Bronchial epithelial cell (primary cell): ENCODE measurements at regions not wholly inside any gene's neighbourhood (a gene's known extent, or its start where the extent isn't known, plus 50 kb on each side); places are given as distances from the start of the nearest gene placed in this dataset.
"Not testable (repeated sequence)": the region's sequence is repeated elsewhere in the genome, so short reads cannot be mapped to it uniquely, and the experiment has no call there.

ENCODE experiments used
- DNase-seq: peaks from one replicate; pipeline ENCODE4 v3.0.0-alpha.2; 2010; ENCODE audit warnings: low read depth
- FAIRE-seq: peaks from 2 replicates; lab custom pipeline; 2011; peaks lifted over from hg19 to GRCh38; lab: Jason Lieb, UNC
- H3K27me3 ChIP-seq: 2 replicates; pipeline ENCODE4 v1.5.1; 2011; ENCODE audit warnings: low read length; ENCODE audit not compliant: control insufficient read depth, insufficient read depth
- H3K36me3 ChIP-seq: 2 replicates; pipeline ENCODE4 v1.5.1; 2011; ENCODE audit warnings: low read length; ENCODE audit not compliant: control insufficient read depth, insufficient read depth
- H3K4me3 ChIP-seq: 2 replicates; pipeline ENCODE4 v1.5.1; 2011; ENCODE audit warnings: mild to moderate bottlenecking, low read depth, low read length, control low read depth
- TF ChIP-seq, protein P1 (sequence below): IDR thresholded peaks from 2 replicates; pipeline ENCODE4 v1.5.1; 2011; ENCODE audit warnings: mild to moderate bottlenecking, moderate library complexity, low read length, control low read depth, inconsistent platforms; ENCODE audit not compliant: insufficient read depth, severe bottlenecking

- Histone ChIP-seq H3K36me3 (no peaks in the 10 kb centered on the region), H3K4me3 (no peak overlapping the region), H3K27me3 (no peaks in the 10 kb centered on the region)
- FAIRE-seq (no peak), DNase-seq (peak; percentile 20)
- TF ChIP-seq, protein P1, sequence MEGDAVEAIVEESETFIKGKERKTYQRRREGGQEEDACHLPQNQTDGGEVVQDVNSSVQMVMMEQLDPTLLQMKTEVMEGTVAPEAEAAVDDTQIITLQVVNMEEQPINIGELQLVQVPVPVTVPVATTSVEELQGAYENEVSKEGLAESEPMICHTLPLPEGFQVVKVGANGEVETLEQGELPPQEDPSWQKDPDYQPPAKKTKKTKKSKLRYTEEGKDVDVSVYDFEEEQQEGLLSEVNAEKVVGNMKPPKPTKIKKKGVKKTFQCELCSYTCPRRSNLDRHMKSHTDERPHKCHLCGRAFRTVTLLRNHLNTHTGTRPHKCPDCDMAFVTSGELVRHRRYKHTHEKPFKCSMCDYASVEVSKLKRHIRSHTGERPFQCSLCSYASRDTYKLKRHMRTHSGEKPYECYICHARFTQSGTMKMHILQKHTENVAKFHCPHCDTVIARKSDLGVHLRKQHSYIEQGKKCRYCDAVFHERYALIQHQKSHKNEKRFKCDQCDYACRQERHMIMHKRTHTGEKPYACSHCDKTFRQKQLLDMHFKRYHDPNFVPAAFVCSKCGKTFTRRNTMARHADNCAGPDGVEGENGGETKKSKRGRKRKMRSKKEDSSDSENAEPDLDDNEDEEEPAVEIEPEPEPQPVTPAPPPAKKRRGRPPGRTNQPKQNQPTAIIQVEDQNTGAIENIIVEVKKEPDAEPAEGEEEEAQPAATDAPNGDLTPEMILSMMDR, result no peak
Measured at GRCh38 chr20:29878281-29878741, 1379.2 kb upstream of the DEFB115 start.

DNA sequence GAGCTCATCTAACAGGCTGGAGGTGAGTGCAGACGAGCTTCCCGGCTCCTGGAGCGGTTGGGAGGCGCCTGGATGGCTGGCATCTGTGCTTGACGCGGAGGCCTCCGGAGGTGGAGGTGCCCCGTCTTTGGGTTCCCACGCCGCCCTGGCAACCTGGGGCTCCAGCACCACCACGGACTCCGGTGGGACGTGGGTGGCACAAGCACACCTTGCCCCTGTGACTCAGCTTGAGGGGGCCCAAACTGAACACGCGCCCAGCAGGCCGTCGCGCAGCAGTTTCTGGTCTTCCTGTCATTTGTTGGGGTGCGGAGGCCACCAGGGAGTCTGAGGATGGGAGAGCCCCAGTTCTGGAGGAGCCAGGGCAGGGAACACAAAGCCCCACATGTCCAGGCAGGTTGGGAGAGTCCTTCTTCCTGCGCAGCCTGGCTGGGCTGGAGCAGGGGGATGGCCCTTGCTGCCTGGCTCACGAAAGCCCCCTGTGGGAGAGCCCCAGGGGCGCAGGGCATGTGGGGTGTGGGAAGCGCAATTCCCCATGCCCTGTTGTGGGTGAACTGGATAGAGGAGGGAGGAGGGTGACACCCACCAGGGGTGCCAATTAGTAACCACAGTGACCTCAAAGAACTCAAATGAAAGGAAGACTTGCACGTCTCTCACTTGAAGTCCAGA lies 1378.6 kb upstream of the DEFB115 start:
- Histone ChIP-seq H3K36me3 (no peaks in the 10 kb centered on the region), H3K27me3 (no peaks in the 10 kb centered on the region), H3K4me3 (no peak overlapping the region)
- FAIRE-seq (no peak), DNase-seq (no peak)
- TF ChIP-seq, protein P1, result no peak

DNA sequence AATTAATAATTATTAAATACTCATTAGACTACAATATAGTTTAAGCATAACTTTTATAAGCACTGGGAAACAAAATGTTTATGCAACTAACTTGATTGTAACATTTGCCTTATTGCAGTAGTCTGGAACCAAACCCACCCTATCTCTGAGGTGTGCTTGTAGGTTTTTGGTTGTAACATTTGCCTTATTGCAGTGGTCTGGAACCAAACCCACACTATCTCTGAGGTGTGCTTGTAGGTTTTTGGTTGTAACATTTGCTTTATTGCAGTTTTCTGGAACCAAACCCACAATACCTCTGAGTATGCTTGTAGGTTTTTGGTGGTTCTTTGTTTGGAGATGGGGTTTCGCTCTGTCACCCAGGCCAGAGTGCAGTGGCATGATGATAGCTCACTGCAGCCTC lies 1376.4 kb upstream of the DEFB115 start:
- not testable (repeated sequence) for FAIRE-seq, H3K27me3 ChIP-seq, H3K4me3 ChIP-seq, H3K36me3 ChIP-seq
- peak; percentile 23 for DNase-seq

- H3K27me3 ChIP-seq, H3K36me3 ChIP-seq, H3K4me3 ChIP-seq, DNase-seq, FAIRE-seq: not testable (repeated sequence)
Measured at GRCh38 chr20:29883514-29884219, 1373.8 kb upstream of the DEFB115 start.

DNA sequence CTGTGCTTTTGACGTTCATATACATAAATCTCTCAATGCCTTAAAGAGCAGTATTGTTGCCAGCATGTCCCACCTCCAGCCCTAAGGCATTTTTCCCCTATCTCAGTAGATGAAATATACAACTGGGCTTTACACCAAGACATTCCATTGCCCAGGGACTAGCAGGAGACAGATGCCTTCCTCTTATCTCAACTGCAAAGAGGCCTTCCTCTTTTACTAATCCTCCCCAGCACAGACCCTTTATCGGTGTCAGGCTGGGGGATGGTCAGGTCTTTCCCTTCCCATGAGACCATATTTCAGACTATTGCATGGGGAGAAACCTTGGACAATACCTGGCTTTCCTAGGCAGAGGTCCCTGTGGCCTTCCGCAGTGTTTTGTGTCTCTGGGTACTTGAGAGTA lies 1373.1 kb upstream of the DEFB115 start:
- not testable (repeated sequence) for H3K4me3 ChIP-seq, H3K36me3 ChIP-seq, DNase-seq, FAIRE-seq, H3K27me3 ChIP-seq

GRCh38 chr20:29885282-29886185 lies 1371.9 kb upstream of the DEFB115 start:
- H3K36me3 ChIP-seq, DNase-seq, H3K4me3 ChIP-seq, H3K27me3 ChIP-seq, FAIRE-seq: not testable (repeated sequence)

DNA sequence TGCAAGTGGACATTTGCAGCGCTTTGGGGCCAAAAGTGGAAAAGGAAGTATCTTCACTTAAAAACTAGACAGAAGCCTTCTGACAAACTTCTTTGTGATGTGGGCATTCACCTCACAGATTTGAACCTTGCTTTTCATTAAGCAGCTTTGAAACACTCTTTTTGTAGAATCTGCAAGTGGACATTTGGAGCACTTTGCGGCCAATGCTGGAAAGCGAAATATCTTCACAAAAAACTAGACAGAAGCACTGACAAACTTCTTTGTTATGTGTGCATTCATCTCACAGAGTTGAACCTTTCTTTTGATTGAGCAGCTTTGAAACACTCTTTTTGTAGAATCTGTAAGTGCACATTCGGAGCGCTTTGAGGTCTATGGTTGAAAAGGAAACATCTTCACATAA lies 1365.9 kb upstream of the DEFB115 start:
- not testable (repeated sequence) for DNase-seq, FAIRE-seq, H3K36me3 ChIP-seq

More for the DNA sequence above, 1365.9 kb upstream of the DEFB115 start:
- not testable (repeated sequence) for H3K27me3 ChIP-seq, H3K4me3 ChIP-seq
